ENCODE measurements at regions not wholly inside any gene's neighbourhood (a gene's known extent, or its start where the extent isn't known, plus 50 kb on each side); places are given as distances from the start of the nearest gene placed in this dataset.
A peak's percentile ranks its signal among the peaks of the same experiment; 100 is the strongest.

- DNase-seq (no peak), ATAC-seq (peak in 2 of 4 donors; percentile 46 to 55)
- Histone ChIP-seq H3K36me3 (ENCODE audit: insufficient read depth in 1 of 2, low read depth in 1 of 2) (no peaks in the 10 kb centered on the region), H3K4me3 (no peak overlapping the region), H3K27me3 (ENCODE audit: insufficient read depth in 3 of 3, low read length in 2 of 3) (no peaks in the 10 kb centered on the region), H3K27ac (no peak overlapping the region), H3K4me1 (peaks cover 2% of the 10 kb centered on the region), H3K9me3 (peaks cover 14% of the 10 kb centered on the region)
- intact Hi-C loops (cut with DNase I), result no loop called here
- TF ChIP-seq CTCF (IDR thresholded peaks at IDR 0.05), result no peak
- 57 to 87% (median 65%) methylated on average over 2 of the region's 2 CpGs for WGBS, 3 donors
These were observed 459.4 kb upstream of the CBLB start for GRCh38 chr3:106328224-106328623.

- DNase-seq (no peak), ATAC-seq (no peak)
- 68 to 77% (median 74%) methylated on average over 3 of the region's 3 CpGs for WGBS, 3 donors
- Histone ChIP-seq H3K36me3 (ENCODE audit: insufficient read depth in 1 of 2, low read depth in 1 of 2) (no peaks in the 10 kb centered on the region), H3K4me1 (peaks cover 2% of the 10 kb centered on the region), H3K9me3 (peaks cover 3% of the 10 kb centered on the region), H3K4me3 (no peak overlapping the region), H3K27ac (no peak overlapping the region), H3K27me3 (ENCODE audit: insufficient read depth in 3 of 3, low read length in 2 of 3) (no peaks in the 10 kb centered on the region)
- intact Hi-C loops (cut with DNase I), result no loop called here
- no peak for TF ChIP-seq CTCF (IDR thresholded peaks at IDR 0.05)
These were observed 460.7 kb upstream of the CBLB start for GRCh38 chr3:106329521-106329920.

GRCh38 chr3:106331636-106332035 lies 462.8 kb upstream of the CBLB start:
- ATAC-seq (no peak), DNase-seq (no peak)
- no peak for TF ChIP-seq CTCF (IDR thresholded peaks at IDR 0.05)
- Histone ChIP-seq H3K4me1 (peaks cover 2% of the 10 kb centered on the region), H3K4me3 (no peak overlapping the region), H3K27me3 (ENCODE audit: insufficient read depth in 3 of 3, low read length in 2 of 3) (no peaks in the 10 kb centered on the region), H3K9me3 (no peaks in the 10 kb centered on the region), H3K27ac (no peak overlapping the region), H3K36me3 (ENCODE audit: insufficient read depth in 1 of 2, low read depth in 1 of 2) (no peaks in the 10 kb centered on the region)
- intact Hi-C loops (cut with DNase I), result no loop called here

GRCh38 chr3:106332129-106332528 lies 463.3 kb upstream of the CBLB start:
- no peaks in the 10 kb centered on the region for H3K36me3 ChIP-seq (ENCODE audit: insufficient read depth in 1 of 2, low read depth in 1 of 2)
- no peak overlapping the region for H3K4me3 ChIP-seq
- TF ChIP-seq CTCF (IDR thresholded peaks at IDR 0.05), result no peak
- peaks cover 2% of the 10 kb centered on the region for H3K4me1 ChIP-seq
- no peaks in the 10 kb centered on the region for H3K9me3 ChIP-seq
- ATAC-seq (no peak), DNase-seq (no peak)
- H3K27ac ChIP-seq, result no peak overlapping the region
- H3K27me3 ChIP-seq (ENCODE audit: insufficient read depth in 3 of 3, low read length in 2 of 3), result no peaks in the 10 kb centered on the region
- 97 to 98% (median 97%) methylated on average over 1 of the region's 1 CpG for WGBS, 3 donors
- intact Hi-C loops (cut with DNase I), result no loop called here

- Histone ChIP-seq H3K27me3 (ENCODE audit: insufficient read depth in 3 of 3, low read length in 2 of 3) (no peaks in the 10 kb centered on the region), H3K27ac (no peak overlapping the region), H3K9me3 (no peaks in the 10 kb centered on the region), H3K4me1 (peaks cover 2% of the 10 kb centered on the region), H3K36me3 (ENCODE audit: insufficient read depth in 1 of 2, low read depth in 1 of 2) (no peaks in the 10 kb centered on the region), H3K4me3 (no peak overlapping the region)
- WGBS, 3 donors, result 83 to 88% (median 87%) methylated on average over 2 of the region's 2 CpGs
- intact Hi-C loops (cut with DNase I), result no loop called here
- ATAC-seq (peak in 3 of 4 donors; percentile 21 to 83 (median 43)), DNase-seq (no peak)
- TF ChIP-seq CTCF (IDR thresholded peaks at IDR 0.05), result no peak
These were observed 464.1 kb upstream of the CBLB start for GRCh38 chr3:106332884-106333283.
